Upper lobe of left lung (tissue), 6 donors: ENCODE measurements at regions not wholly inside any gene's neighbourhood (a gene's known extent, or its start where the extent isn't known, plus 50 kb on each side); places are given as distances from the start of the nearest gene placed in this dataset.

Experiments used
- ATAC-seq, 2 donors: fragments of 200-7000 bp; cut with Tn5 transposase; one replicate each; pipeline ENCODE4 v1.9.1; 2022; ENCODE audit warnings: mild to moderate bottlenecking in 2 of 2, moderate library complexity in 2 of 2; ENCODE audit not compliant: low FRiP score in 2 of 2
- DNase-seq, 2 donors: peaks; one replicate each; pipeline ENCODE4 v3.0.0-alpha.2; 2019 to 2020
- H3K27ac ChIP-seq, 4 donors: fragments of 200-600 bp; sonication (generic); one replicate each; pipeline ENCODE4 v1.5.1; 2016 to 2019
- H3K27me3 ChIP-seq, 4 donors: fragments of 200-600 bp; sonication (generic); one replicate each; pipeline ENCODE4 v1.5.1; 2017 to 2019
- H3K36me3 ChIP-seq, 4 donors: fragments of 200-600 bp; sonication (generic); one replicate each; pipeline ENCODE4 v1.5.1; 2016 to 2019
- H3K4me1 ChIP-seq, 4 donors: fragments of 200-600 bp; sonication (generic); one replicate each; pipeline ENCODE4 v1.5.1; 2018 to 2019
- H3K4me3 ChIP-seq, 4 donors: fragments of 200-600 bp; sonication (generic); one replicate each; pipeline ENCODE4 v1.5.1; 2017 to 2019; ENCODE audit warnings: mild to moderate bottlenecking in 2 of 4, moderate library complexity in 1 of 4
- H3K9me3 ChIP-seq, 4 donors: fragments of 200-600 bp; sonication (generic); one replicate each; pipeline ENCODE4 v1.5.1; 2018 to 2019
- EP300 ChIP-seq, 4 donors: sonication (generic); formaldehyde crosslinking; IDR thresholded peaks; one replicate each; pipeline ENCODE4 v1.5.1; 2017; ENCODE audit warnings: antibody characterized with exemption in 4 of 4, control low read depth in 2 of 4
- POLR2A ChIP-seq, 4 donors: fragments of 450-650 bp; IDR thresholded peaks; one replicate each; pipeline ENCODE4 v1.5.1; 2016 to 2017; ENCODE audit warnings: antibody characterized with exemption in 4 of 4, mild to moderate bottlenecking in 2 of 4
- POLR2AphosphoS5 ChIP-seq, 2 donors: sonication (generic); formaldehyde crosslinking; IDR thresholded peaks; one replicate each; pipeline ENCODE4 v1.5.1; 2017; ENCODE audit warnings: antibody characterized with exemption in 2 of 2
- WGBS, 2 donors: methylation state at CpG; one replicate each; pipeline ENCODE4 v1.1.5; 2017 to 2018; 5-methylcytosine and 5-hydroxymethylcytosine counted together
- TF ChIP-seq, protein P1 (sequence below), 6 experiments: fragments of 450-650 bp in 4 of 6; fragments of 200-600 bp in 2 of 6; sonication (generic) in 2 of 6; IDR thresholded peaks; one replicate each; pipeline ENCODE4 v1.5.1; 2016 to 2019; ENCODE audit warnings: antibody characterized with exemption in 6 of 6
- donor health status: DM: no; HTN: no; CAD: no; lungs with moderate emphysema.
- donor health status: DM: no; HTN: yes; CAD: no; lungs with severe emphysema.

DNA sequence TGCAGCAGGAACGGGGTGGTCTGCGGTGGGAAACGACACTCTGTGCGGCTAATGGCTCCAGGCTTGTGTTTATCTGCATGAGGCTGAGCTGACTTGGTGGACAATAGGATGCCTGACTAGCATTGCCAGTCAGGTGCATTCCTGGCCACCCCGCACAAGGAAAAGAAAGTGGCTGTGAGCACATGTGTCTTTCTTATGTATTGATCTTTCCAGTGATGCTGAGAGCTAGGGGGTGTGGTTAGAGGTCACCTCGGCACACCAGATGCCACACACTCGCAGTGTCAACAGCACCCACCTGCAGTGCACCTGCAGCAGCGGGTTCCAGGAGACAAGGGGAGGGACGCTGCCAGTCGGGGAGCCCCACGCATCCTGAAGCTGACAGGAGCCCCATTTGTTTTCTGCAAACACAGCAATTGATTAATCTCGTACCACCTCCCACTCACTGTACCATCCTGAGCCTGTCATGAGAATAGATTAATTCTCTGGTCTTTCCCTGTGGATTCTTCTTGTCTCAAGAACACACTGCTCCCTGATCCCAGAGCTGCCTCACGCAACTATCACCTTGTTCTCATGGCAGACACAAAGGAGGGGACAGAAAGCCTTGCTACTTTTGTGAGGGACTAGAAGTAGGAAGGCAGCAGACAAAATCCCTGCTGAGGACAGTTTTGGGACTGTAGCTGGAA is 251.7 kb upstream of the WWC1 start:
- H3K4me1 ChIP-seq: no peaks in the 10 kb centered on the region
- DNase-seq: peak in 1 of 2 donors; percentile 23
- H3K27me3 ChIP-seq: no peaks in the 10 kb centered on the region
- WGBS, 2 donors: 54 to 66% methylated on average over 13 of the region's 13 CpGs
- no peak overlapping the region for H3K4me3 ChIP-seq
- H3K27ac ChIP-seq: no peak overlapping the region
- no peaks in the 10 kb centered on the region for H3K9me3 ChIP-seq
- H3K36me3 ChIP-seq: no peaks in the 10 kb centered on the region
- no peak for ATAC-seq
- no peak for TF ChIP-seq EP300 (IDR thresholded peaks at IDR 0.05)

DNA sequence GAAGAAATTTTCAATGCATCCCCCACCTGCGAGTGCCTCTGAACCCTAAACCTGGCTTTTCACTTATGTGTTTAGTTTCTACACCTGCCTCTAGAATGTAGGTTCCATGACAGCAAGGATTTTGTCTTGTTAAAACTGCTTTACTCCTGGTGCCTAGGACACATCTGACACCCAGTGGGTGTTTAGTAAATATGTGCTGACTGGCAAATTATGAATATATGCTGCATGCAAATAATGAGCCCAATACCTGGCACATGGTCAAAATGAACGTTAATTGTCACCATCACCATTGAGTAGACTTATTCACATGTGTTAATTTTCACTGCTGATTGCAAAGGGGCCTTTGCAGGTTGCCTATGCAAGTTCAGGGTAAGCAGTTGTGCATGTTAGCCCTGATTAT is 249.9 kb upstream of the WWC1 start:
- Histone ChIP-seq H3K4me3 (no peak overlapping the region), H3K27me3 (no peaks in the 10 kb centered on the region), H3K36me3 (no peaks in the 10 kb centered on the region), H3K27ac (no peak overlapping the region), H3K4me1 (no peaks in the 10 kb centered on the region), H3K9me3 (no peaks in the 10 kb centered on the region)
- DNase-seq (no peak), ATAC-seq (no peak)
- TF ChIP-seq EP300 (IDR thresholded peaks at IDR 0.05) (no peak), POLR2A (IDR thresholded peaks at IDR 0.05) (no peak)
- WGBS, 2 donors: 72 to 73% methylated on average over 2 of the region's 2 CpGs

DNA sequence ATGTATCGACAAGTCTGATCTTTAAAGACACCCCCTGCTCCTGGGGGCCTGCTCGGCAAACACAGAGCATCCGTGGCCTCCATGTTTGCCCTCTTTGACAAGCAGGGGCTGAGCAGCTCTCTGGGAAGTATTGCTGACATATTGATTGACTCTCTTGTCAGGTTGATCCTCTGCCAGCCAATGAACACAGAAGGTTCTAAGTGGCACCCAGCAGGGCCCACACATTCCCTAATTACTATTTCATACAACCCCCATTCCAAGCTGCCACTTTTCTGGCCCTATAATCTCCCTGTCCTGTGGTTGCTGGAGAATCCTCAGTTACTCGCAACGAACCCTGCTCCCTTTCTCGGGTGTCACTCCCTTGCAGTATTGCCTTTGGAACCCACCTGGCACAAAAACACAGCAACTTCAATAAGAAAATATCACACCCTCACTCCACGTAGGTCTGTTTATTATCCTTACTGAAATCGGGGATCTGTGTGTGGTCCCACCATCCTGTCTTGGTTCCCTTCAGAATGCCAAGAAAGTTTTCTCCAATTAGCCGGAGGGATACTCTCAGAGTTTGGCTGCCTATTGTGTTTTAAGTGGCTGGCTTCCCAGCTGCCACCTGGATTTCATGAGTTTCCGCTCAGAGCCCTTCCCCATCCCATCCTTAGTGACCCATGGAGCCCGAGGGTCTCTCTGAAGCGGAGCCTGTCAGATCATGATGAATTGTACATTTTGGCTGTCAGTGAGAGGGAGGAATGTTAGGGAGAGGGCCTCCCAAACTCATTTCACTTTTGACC is 249.0 kb upstream of the WWC1 start:
- Histone ChIP-seq H3K36me3 (no peaks in the 10 kb centered on the region), H3K27me3 (no peaks in the 10 kb centered on the region), H3K27ac (no peak overlapping the region), H3K4me1 (no peaks in the 10 kb centered on the region), H3K4me3 (no peak overlapping the region), H3K9me3 (no peaks in the 10 kb centered on the region)
- ATAC-seq: no peak
- WGBS, 2 donors: 65 to 75% methylated on average over 12 of the region's 12 CpGs
- TF ChIP-seq EP300 (IDR thresholded peaks at IDR 0.05) (no peak), POLR2A (IDR thresholded peaks at IDR 0.05) (no peak), POLR2AphosphoS5 (IDR thresholded peaks at IDR 0.05) (no peak)
- TF ChIP-seq, protein P1, sequence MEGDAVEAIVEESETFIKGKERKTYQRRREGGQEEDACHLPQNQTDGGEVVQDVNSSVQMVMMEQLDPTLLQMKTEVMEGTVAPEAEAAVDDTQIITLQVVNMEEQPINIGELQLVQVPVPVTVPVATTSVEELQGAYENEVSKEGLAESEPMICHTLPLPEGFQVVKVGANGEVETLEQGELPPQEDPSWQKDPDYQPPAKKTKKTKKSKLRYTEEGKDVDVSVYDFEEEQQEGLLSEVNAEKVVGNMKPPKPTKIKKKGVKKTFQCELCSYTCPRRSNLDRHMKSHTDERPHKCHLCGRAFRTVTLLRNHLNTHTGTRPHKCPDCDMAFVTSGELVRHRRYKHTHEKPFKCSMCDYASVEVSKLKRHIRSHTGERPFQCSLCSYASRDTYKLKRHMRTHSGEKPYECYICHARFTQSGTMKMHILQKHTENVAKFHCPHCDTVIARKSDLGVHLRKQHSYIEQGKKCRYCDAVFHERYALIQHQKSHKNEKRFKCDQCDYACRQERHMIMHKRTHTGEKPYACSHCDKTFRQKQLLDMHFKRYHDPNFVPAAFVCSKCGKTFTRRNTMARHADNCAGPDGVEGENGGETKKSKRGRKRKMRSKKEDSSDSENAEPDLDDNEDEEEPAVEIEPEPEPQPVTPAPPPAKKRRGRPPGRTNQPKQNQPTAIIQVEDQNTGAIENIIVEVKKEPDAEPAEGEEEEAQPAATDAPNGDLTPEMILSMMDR (IDR thresholded peaks at IDR 0.05): no peak
- no peak for DNase-seq

DNA sequence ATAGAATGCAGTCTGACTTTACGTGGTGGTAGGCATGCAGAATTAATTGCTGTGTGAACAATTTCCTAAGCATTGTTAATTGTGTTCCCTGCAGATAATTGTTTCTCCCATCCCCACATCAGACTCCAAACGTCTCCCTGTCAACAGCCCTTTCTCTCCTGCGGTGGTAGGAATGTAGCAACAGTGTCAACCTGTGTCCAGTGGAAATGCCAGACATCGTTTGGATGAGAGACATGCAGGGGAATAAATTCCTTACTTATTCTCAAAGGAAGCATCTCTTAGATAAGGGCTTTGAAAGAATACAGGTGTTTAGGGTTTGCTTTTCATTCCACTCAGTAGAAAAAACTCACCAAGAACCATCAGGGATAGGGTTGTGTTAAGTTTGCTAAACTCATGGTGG is 245.3 kb upstream of the WWC1 start:
- TF ChIP-seq, protein P1 (IDR thresholded peaks at IDR 0.05): no peak
- TF ChIP-seq POLR2A (IDR thresholded peaks at IDR 0.05) (no peak), EP300 (IDR thresholded peaks at IDR 0.05) (no peak), POLR2AphosphoS5 (IDR thresholded peaks at IDR 0.05) (no peak)
- DNase-seq (no peak), ATAC-seq (no peak)
- H3K27me3 ChIP-seq: no peaks in the 10 kb centered on the region
- no peaks in the 10 kb centered on the region for H3K9me3 ChIP-seq
- WGBS, 2 donors: 56 to 65% methylated on average over 4 of the region's 4 CpGs
- H3K4me3 ChIP-seq: no peak overlapping the region
- no peaks in the 10 kb centered on the region for H3K4me1 ChIP-seq
- no peak overlapping the region for H3K27ac ChIP-seq
- H3K36me3 ChIP-seq: no peaks in the 10 kb centered on the region

DNA sequence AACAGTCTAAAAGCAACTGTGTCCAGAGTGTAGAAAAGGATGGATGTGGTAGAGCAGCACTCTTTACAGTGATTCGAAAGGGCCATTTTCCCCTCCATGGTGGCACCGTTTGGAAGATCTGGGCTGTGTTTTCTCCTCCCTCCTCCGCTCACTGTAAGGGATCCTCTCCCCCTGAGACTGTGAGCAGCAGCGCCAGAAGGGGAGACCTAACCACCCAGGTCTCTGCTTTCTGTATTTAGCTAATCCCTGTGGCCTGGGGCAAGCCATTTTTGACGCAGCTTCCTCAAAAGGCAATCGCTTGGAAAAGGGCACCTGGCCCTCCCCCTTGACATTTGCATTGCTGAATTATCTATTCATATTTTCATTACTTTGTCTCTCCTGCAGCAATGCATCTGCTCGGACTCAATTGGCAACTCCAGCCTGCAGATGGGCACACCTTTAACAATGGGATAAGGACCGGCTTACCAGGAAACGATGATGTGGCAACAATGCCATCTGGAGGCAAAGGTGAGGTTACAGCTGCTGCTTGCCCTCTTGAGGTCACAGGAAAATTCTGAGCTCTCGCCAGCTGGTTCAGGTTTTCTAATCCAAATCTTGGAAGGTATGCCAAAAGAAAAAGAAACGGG is 244.3 kb upstream of the WWC1 start:
- no peaks in the 10 kb centered on the region for H3K9me3 ChIP-seq
- TF ChIP-seq, protein P1 (IDR thresholded peaks at IDR 0.05): peak in 3 of 6 experiments; percentile 37 to 44 (median 41)
- no peak for TF ChIP-seq EP300 (IDR thresholded peaks at IDR 0.05)
- ATAC-seq (no peak), DNase-seq (peak in 1 of 2 donors; percentile 34)
- H3K27me3 ChIP-seq: no peaks in the 10 kb centered on the region
- H3K4me1 ChIP-seq: no peaks in the 10 kb centered on the region
- H3K4me3 ChIP-seq: no peak overlapping the region
- WGBS, 2 donors: 38 to 43% methylated on average over 11 of the region's 11 CpGs
- H3K27ac ChIP-seq: no peak overlapping the region
- H3K36me3 ChIP-seq: no peaks in the 10 kb centered on the region
